Activated CD8-positive, alpha-beta memory T cell treated with anti-CD3 and anti-CD28 coated beads, Interleukin-2, amount 10 ng/mL, durations not matched to agents 7 days and 5 days (primary cell): ENCODE measurements at regions not wholly inside any gene's neighbourhood (a gene's known extent, or its start where the extent isn't known, plus 50 kb on each side); places are given as distances from the start of the nearest gene placed in this dataset.

Experiments
- ATAC-seq: fragments of 150-1000 bp; cut with Tn5 transposase; one replicate; pipeline ENCODE4 v1.10.0; 2021; ENCODE audit warnings: moderate library complexity
- CTCF ChIA-PET: fragments of 350-600 bp; sonication (Branson Sonifier 250); formaldehyde crosslinking; loops from one replicate; lab custom pipeline; 2021; ENCODE audit warnings: antibody characterized with exemption; lab: Charles Lee
- DNase-seq: peaks from one replicate; pipeline ENCODE4 v3.0.0-alpha.2; 2020
- H3K27ac Mint-ChIP-seq: one replicate; pipeline ENCODE4 v1.8.0; 2021; ENCODE audit warnings: mild to moderate bottlenecking, mixed read lengths
- H3K27me3 Mint-ChIP-seq: one replicate; pipeline ENCODE4 v1.8.0; 2021; ENCODE audit warnings: mixed read lengths
- H3K36me3 Mint-ChIP-seq: one replicate; pipeline ENCODE4 v1.8.0; 2021; ENCODE audit warnings: mild to moderate bottlenecking, mixed read lengths
- H3K4me1 Mint-ChIP-seq: one replicate; pipeline ENCODE4 v1.8.0; 2021; ENCODE audit warnings: mixed read lengths
- H3K4me3 Mint-ChIP-seq: one replicate; pipeline ENCODE4 v1.8.0; 2021; ENCODE audit warnings: mild to moderate bottlenecking, moderate library complexity, mixed read lengths
- H3K9me3 Mint-ChIP-seq: one replicate; pipeline ENCODE4 v1.8.0; 2022; ENCODE audit warnings: low read depth, mixed read lengths

DNA sequence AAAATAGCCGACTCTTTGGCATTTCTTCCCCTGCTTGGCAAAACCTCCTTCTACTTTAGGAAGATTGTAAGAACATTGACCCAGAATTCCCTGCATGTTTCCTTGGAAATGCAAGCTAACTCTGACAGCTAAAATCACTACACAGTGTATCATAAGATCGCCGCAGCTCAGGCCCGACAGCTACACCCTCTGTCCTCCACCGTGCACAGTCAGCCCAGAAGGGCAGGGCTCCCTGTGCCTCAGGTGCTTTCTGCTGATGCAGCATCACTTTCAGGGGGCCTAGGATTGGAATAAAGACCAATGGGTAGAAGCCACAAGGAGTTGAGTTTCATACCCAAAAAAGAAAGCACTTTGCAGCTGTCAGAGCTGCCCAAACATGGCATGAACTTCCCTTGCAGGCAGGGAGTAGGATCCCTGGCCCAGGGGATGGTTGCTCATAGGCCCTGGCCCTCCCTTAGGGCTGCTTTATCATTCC is 145.3 kb downstream of the SEC16B start:
- ATAC-seq: no peak
- no peaks in the 10 kb centered on the region for H3K27me3 Mint-ChIP-seq
- peaks cover 4% of the 10 kb centered on the region for H3K9me3 Mint-ChIP-seq
- no peaks in the 10 kb centered on the region for H3K4me1 Mint-ChIP-seq
- DNase-seq: no peak
- no peak overlapping the region for H3K4me3 Mint-ChIP-seq
- CTCF ChIA-PET: no interaction called here
- H3K36me3 Mint-ChIP-seq: no peaks in the 10 kb centered on the region
- no peak overlapping the region for H3K27ac Mint-ChIP-seq

GRCh38 chr1:177820213-177820612 is 149.6 kb downstream of the SEC16B start:
- Mint-ChIP-seq H3K27ac (no peak overlapping the region), H3K4me3 (no peak overlapping the region), H3K27me3 (no peaks in the 10 kb centered on the region), H3K36me3 (no peaks in the 10 kb centered on the region), H3K4me1 (no peaks in the 10 kb centered on the region), H3K9me3 (peaks cover 4% of the 10 kb centered on the region)
- ATAC-seq: no peak
- CTCF ChIA-PET: no interaction called here
- no peak for DNase-seq

DNA sequence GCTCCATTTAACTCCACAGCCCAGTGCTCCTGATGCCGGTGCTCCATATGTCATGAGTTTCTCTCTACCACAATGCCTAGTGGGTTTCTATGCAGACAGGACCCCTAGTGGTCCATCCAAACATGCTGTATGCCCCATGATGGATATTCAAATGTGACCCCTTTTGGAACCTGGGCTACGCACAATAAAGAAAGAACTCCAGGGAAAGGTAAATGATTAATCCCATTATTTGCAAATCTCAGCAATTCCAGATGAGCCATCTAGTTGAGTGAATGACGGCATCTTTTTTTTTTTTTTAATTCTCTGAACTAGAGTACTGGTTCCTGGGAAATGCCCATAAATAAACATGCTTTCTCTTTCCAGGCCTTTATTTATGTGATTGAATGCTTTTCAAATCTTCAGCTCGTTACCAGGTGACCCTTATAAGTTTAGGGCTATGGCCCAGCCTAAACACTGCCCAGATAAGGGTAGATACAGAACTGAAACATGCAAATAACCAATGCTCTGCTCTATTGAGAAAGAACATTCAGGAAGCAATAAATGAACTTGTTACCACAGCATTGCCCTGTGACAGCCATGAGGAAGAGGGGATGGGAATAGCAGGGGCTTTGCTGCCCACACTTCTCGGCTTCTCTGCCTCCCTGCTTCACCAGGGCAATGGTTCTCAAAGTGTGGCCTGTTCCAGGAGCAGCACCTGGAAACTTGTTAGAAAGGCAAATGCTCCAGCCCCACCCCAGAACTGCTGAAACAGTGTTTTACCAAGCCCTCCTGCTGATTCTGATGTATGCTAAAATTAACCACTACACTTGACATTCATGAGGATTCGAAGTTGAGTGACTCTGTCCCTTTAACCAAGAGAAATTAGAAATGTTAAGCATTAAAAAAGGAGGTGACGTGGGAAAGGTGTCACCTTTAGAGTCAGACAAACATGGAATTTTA is 151.7 kb downstream of the SEC16B start:
- H3K9me3 Mint-ChIP-seq: peaks cover 5% of the 10 kb centered on the region
- ATAC-seq: no peak
- DNase-seq: no peak
- no peak overlapping the region for H3K27ac Mint-ChIP-seq
- CTCF ChIA-PET: no interaction called here
- no peaks in the 10 kb centered on the region for H3K36me3 Mint-ChIP-seq
- no peaks in the 10 kb centered on the region for H3K4me1 Mint-ChIP-seq
- H3K27me3 Mint-ChIP-seq: no peaks in the 10 kb centered on the region
- H3K4me3 Mint-ChIP-seq: no peak overlapping the region

- ATAC-seq: no peak
- Mint-ChIP-seq H3K27ac (no peak overlapping the region), H3K9me3 (peaks cover 11% of the 10 kb centered on the region), H3K27me3 (no peaks in the 10 kb centered on the region), H3K4me3 (no peak overlapping the region), H3K4me1 (peaks cover 2% of the 10 kb centered on the region), H3K36me3 (no peaks in the 10 kb centered on the region)
- CTCF ChIA-PET: no interaction called here
- no peak for DNase-seq
These were observed 157.2 kb downstream of the SEC16B start for GRCh38 chr1:177812650-177813049.

GRCh38 chr1:177812144-177812543 is 157.7 kb downstream of the SEC16B start:
- Mint-ChIP-seq H3K9me3 (peaks cover 11% of the 10 kb centered on the region), H3K27ac (no peak overlapping the region), H3K4me1 (peaks cover 2% of the 10 kb centered on the region), H3K27me3 (no peaks in the 10 kb centered on the region), H3K4me3 (no peak overlapping the region), H3K36me3 (no peaks in the 10 kb centered on the region)
- ATAC-seq (no peak), DNase-seq (no peak)
- CTCF ChIA-PET: no interaction called here

DNA sequence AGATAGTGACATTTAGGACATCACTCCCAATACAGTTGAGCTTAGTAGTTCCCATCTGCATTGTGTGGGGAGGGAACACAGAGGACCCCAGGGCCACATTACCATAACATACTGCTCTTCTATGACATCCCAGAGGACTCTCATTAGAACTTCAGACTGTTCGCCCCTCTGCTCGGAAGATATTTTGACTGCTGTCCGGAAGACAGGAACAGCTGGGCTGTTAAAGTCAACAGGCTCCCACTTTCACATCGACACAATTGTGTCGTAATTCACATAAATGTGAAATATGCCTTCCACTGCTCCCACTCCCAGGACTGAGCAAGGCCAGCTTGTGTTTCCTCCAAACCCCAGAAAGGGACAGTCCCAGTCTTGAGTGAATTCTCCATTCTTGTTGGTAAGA is 158.4 kb downstream of the SEC16B start:
- CTCF ChIA-PET: no interaction called here
- peaks cover 8% of the 10 kb centered on the region for H3K9me3 Mint-ChIP-seq
- DNase-seq: no peak
- H3K4me3 Mint-ChIP-seq: no peak overlapping the region
- H3K36me3 Mint-ChIP-seq: no peaks in the 10 kb centered on the region
- H3K27ac Mint-ChIP-seq: no peak overlapping the region
- H3K4me1 Mint-ChIP-seq: peaks cover 2% of the 10 kb centered on the region
- no peaks in the 10 kb centered on the region for H3K27me3 Mint-ChIP-seq
- no peak for ATAC-seq

- ATAC-seq: no peak
- Mint-ChIP-seq H3K27ac (no peak overlapping the region), H3K27me3 (no peaks in the 10 kb centered on the region), H3K36me3 (no peaks in the 10 kb centered on the region), H3K4me1 (peaks cover 2% of the 10 kb centered on the region), H3K4me3 (no peak overlapping the region), H3K9me3 (peaks cover 11% of the 10 kb centered on the region)
- CTCF ChIA-PET: no interaction called here
- no peak for DNase-seq
These were observed 160.0 kb downstream of the SEC16B start for GRCh38 chr1:177809819-177810218.

GRCh38 chr1:177802304-177802703 is 167.6 kb downstream of the SEC16B start:
- no peaks in the 10 kb centered on the region for H3K27me3 Mint-ChIP-seq

GRCh38 chr1:177801790-177802189 is 168.1 kb downstream of the SEC16B start:
- Mint-ChIP-seq H3K4me1 (peaks cover 3% of the 10 kb centered on the region), H3K27me3 (no peaks in the 10 kb centered on the region), H3K36me3 (no peaks in the 10 kb centered on the region), H3K9me3 (peaks cover 8% of the 10 kb centered on the region), H3K4me3 (no peak overlapping the region), H3K27ac (no peak overlapping the region)
- CTCF ChIA-PET: no interaction called here
- ATAC-seq (no peak), DNase-seq (no peak)

More at GRCh38 chr1:177802304-177802703, 167.6 kb downstream of the SEC16B start:
- H3K27ac Mint-ChIP-seq: no peak overlapping the region
- H3K36me3 Mint-ChIP-seq: no peaks in the 10 kb centered on the region
- peaks cover 3% of the 10 kb centered on the region for H3K4me1 Mint-ChIP-seq
- ATAC-seq: no peak
- peaks cover 8% of the 10 kb centered on the region for H3K9me3 Mint-ChIP-seq
- DNase-seq: no peak
- H3K4me3 Mint-ChIP-seq: no peak overlapping the region
- CTCF ChIA-PET: no interaction called here

DNA sequence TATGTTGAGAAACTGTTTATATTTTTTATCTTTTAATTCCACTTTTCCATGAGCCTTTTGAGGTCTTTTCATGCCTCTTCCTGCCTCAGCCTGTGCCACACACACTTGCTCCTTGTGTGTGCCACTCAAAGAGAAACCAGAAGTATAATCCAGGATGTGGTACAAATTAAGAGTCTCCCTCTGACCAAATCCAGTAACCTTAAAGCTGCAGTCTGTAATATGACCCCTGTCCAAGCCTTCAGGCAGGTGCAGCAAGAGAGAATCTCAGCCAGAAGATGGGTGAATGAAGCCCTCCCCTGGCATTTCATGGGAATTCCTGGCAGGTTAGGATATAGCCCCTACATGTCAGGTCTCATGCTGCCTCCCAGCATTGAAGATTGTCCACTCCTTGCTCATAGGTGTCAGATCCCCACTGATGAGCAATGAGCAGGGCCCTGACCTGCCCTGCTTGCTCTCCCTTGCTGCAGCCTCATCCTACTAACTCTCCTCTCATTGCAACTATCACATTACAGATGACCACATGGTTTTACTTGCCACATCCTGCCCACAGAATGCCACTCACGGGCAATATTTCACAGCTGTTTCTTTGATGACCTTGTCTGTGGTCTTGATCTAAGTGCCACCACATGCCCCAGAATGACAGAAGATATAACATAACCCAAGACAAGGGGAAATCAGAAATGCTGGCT is 169.3 kb downstream of the SEC16B start:
- H3K9me3 Mint-ChIP-seq: peaks cover 6% of the 10 kb centered on the region
- no peak for DNase-seq
- no peaks in the 10 kb centered on the region for H3K27me3 Mint-ChIP-seq
- CTCF ChIA-PET: interaction anchor here (0.6 kb wide), 1 partner anchor 332 kb away, joined by 3 read pairs; no protein-coding TSS in a partner anchor
- no peak for ATAC-seq
- H3K27ac Mint-ChIP-seq: no peak overlapping the region
- no peak overlapping the region for H3K4me3 Mint-ChIP-seq
- peaks cover 3% of the 10 kb centered on the region for H3K4me1 Mint-ChIP-seq
- H3K36me3 Mint-ChIP-seq: no peaks in the 10 kb centered on the region

DNA sequence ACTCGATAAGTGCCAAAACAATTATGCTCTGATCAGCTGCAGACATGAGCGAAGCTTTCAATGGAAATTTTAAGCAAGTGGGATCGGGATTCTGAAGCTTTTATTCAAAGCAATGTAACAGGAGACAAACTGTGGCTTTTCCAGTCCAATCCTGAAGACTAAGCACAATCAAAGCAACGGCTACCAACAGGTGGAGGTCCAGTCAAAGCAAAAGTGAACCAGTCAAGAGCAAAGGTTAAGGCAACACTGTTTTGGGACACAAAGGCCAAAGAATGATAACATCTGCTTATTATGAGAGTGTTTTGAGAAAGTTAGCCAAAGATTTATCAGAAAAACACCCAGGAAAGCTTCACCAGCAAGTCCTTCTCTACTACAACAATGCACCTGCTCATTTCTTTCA is 170.1 kb downstream of the SEC16B start:
- Mint-ChIP-seq H3K27me3 (no peaks in the 10 kb centered on the region), H3K9me3 (peaks cover 3% of the 10 kb centered on the region), H3K36me3 (no peaks in the 10 kb centered on the region), H3K4me1 (peaks cover 3% of the 10 kb centered on the region), H3K27ac (no peak overlapping the region), H3K4me3 (no peak overlapping the region)
- CTCF ChIA-PET: no interaction called here
- no peak for ATAC-seq
- no peak for DNase-seq

DNA sequence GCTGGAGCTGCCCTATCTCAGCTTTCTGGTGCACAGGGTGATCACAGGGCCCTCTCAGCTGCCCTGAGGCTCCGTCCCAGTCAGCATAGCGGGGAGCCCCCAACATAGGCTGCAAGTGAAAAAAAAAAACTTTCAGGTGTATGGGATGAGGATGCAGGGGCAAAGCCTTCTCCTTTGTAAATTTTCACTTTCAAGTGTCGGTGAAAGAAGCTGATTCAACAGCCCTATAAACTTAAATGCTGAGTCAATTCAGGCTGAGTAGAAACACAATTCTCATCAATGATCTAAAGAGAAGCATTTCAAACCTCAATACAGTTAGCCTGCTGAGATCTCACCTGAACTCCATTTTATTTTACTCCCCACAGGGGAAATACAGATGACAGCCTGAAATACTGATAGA is 171.2 kb downstream of the SEC16B start:
- DNase-seq (no peak), ATAC-seq (no peak)
- Mint-ChIP-seq H3K4me1 (peaks cover 3% of the 10 kb centered on the region), H3K27me3 (no peaks in the 10 kb centered on the region), H3K4me3 (no peak overlapping the region), H3K9me3 (no peaks in the 10 kb centered on the region), H3K27ac (no peak overlapping the region), H3K36me3 (no peaks in the 10 kb centered on the region)
- CTCF ChIA-PET: no interaction called here

DNA sequence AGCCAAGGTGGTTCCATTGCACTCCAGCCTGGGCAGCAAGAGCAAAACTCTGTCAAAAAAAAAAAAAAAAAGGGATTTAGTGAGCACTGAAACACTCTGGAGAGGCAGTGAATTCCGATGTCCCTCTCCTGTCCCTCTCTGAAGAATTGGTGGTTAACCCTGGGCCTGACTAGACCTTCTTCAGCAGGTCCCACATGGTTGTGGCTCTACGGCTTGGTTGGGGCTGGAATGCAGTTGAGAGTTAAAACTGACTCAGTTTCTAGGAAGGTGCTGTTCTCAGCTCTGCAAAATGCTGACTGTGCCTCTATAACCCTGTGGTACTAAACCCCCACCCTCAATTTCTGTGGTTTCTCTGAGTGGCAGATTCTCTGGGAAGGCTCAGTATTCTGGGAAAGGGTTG is 173.3 kb downstream of the SEC16B start:
- Mint-ChIP-seq H3K4me3 (no peak overlapping the region), H3K36me3 (no peaks in the 10 kb centered on the region), H3K27ac (no peak overlapping the region), H3K4me1 (peaks cover 3% of the 10 kb centered on the region), H3K27me3 (no peaks in the 10 kb centered on the region), H3K9me3 (peaks cover 2% of the 10 kb centered on the region)
- DNase-seq (no peak), ATAC-seq (no peak)
- CTCF ChIA-PET: no interaction called here
